GM12892 (cell line): ENCODE measurements at regions not wholly inside any gene's neighbourhood (a gene's known extent, or its start where the extent isn't known, plus 50 kb on each side); places are given as distances from the start of the nearest gene placed in this dataset.

Experiments used
- POLR2A ChIP-seq: IDR thresholded peaks from 2 replicates; pipeline ENCODE4 v1.6.1; 2011; ENCODE audit warnings: low read depth, low read length, control low read depth
- POLR2AphosphoS5 ChIP-seq: IDR thresholded peaks from 2 replicates; pipeline ENCODE4 v1.6.1; 2011; ENCODE audit warnings: low read depth, low read length, control low read depth

- no peak for TF ChIP-seq POLR2AphosphoS5
- no peak for TF ChIP-seq POLR2A
Measured at GRCh38 chr6:19525673-19526072, 311.5 kb upstream of the ID4 start.
